Omental fat pad (tissue), 3 donors: ENCODE measurements at regions not wholly inside any gene's neighbourhood (a gene's known extent, or its start where the extent isn't known, plus 50 kb on each side); places are given as distances from the start of the nearest gene placed in this dataset.

Source experiments
- ATAC-seq: fragments of 150-250 bp; one replicate; pipeline ENCODE4 v1.9.1; 2016; ENCODE audit warnings: mild to moderate bottlenecking, moderate library complexity; ENCODE audit not compliant: low FRiP score
- DNase-seq: peaks from one replicate; pipeline ENCODE4 v3.0.0-alpha.2; 2019; ENCODE audit warnings: low spot score
- TF ChIP-seq, protein P1 (sequence below), 3 donors: fragments of 450-650 bp; IDR thresholded peaks; one replicate each; pipeline ENCODE4 v1.5.1; 2016 to 2017; ENCODE audit warnings: antibody characterized with exemption in 3 of 3, mild to moderate bottlenecking in 3 of 3, moderate library complexity in 2 of 3

DNA sequence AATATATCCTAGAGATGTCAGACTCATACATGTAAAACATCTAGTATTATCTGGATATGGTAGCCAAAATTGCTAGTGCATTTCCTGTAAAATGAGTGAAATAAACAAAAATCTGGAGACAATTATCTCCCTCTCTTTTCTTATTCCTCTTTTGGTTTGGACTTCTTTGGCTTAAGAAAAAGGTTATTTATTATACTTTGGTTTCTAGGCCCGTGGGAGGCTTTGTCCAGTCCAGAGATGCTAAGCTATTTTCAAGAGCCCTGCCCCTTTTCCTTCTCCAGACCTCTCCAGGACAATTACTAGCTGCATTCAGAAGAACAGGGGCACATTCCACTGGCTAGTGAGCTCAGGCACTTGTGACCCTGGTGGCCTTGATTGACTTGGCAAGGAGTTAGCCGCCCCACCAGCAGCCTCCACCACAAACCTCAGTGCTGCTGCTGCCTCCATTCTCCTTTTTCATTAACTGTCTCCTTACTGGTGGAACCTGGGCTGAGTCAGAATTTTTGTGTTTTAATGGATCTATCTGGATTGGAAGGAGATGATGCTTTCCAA is 747.3 kb upstream of the TENM4 start:
- TF ChIP-seq, protein P1, sequence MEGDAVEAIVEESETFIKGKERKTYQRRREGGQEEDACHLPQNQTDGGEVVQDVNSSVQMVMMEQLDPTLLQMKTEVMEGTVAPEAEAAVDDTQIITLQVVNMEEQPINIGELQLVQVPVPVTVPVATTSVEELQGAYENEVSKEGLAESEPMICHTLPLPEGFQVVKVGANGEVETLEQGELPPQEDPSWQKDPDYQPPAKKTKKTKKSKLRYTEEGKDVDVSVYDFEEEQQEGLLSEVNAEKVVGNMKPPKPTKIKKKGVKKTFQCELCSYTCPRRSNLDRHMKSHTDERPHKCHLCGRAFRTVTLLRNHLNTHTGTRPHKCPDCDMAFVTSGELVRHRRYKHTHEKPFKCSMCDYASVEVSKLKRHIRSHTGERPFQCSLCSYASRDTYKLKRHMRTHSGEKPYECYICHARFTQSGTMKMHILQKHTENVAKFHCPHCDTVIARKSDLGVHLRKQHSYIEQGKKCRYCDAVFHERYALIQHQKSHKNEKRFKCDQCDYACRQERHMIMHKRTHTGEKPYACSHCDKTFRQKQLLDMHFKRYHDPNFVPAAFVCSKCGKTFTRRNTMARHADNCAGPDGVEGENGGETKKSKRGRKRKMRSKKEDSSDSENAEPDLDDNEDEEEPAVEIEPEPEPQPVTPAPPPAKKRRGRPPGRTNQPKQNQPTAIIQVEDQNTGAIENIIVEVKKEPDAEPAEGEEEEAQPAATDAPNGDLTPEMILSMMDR (IDR thresholded peaks at IDR 0.05) = no peak
- ATAC-seq (no peak), DNase-seq (no peak)

DNA sequence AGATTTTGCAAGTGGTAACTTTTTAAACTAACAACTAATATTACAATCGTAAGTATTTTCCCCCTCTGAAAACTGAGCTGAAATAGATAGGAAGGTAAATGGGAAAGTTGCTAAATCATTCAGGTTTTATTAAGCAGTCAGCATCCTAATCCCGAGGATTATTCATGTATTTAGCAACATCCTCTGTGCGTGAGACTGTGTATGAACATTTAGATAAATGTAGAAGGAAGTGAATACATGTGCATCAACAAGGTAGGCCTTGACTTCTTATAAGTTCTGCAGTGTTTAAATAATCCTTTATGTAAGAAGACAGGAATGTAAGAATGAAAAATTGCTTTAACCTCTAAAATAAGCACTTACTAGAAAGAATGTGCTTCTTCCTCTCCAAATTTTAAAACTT is 745.9 kb upstream of the TENM4 start:
- TF ChIP-seq, protein P1 (IDR thresholded peaks at IDR 0.05) = no peak
- no peak for ATAC-seq
- no peak for DNase-seq

DNA sequence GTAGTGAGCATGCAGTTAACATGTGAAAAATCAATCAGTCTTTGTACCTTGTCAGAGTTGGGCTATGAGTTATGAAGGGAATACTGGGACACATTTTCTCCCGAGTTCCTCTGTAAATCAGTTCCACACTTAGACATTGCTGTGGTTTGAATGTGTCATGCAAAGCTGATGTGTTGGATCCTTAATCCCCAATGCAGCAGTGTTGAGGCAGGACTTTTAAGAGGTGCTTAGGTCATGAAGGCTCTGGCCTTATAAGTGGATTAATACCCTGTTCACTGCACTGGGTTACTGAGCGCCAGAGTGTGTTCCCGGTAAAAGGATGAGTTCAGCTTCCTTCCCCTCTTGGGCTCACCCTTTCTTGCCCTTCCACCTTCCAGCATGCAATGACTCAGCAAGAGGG is 742.1 kb upstream of the TENM4 start:
- TF ChIP-seq, protein P1 (IDR thresholded peaks at IDR 0.05) = no peak
- no peak for ATAC-seq
- DNase-seq = no peak

DNA sequence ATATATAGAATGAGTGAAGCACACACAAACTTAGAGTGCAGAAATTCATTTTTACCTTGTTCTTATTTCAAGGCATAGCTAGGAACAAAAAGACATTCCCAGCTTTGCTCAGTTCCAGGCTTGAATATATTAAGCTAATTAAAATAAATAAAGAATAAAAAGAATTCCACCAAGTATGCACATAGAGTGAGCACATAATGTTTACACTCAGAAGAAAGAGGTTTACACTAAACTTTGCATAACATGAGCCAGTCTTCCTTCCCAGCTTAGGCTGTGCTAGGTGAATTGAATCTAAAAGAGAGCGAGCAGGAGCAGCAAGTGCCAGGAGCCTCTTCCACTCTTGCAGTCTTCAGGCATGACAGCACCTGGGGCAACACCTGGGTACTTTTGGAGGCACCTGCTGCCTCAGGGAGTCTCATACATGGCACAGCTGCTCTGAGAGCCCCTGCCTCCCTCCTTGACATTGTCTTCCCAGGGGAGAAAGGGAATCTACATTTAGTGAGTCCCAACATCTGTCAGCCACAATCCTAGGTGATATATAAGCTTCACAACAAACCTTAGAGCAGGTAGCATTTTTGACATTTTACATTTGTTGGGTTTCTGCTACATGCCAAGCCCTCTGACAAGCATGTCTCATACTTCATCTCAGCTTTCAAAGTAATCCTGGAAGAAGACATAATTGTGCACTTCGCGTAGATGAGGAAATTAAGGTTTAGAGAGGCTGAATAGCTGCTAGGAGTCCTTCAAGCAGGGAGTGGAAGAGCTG is 732.7 kb upstream of the TENM4 start:
- no peak for ATAC-seq
- DNase-seq = no peak
- TF ChIP-seq, protein P1 (IDR thresholded peaks at IDR 0.05) = no peak

DNA sequence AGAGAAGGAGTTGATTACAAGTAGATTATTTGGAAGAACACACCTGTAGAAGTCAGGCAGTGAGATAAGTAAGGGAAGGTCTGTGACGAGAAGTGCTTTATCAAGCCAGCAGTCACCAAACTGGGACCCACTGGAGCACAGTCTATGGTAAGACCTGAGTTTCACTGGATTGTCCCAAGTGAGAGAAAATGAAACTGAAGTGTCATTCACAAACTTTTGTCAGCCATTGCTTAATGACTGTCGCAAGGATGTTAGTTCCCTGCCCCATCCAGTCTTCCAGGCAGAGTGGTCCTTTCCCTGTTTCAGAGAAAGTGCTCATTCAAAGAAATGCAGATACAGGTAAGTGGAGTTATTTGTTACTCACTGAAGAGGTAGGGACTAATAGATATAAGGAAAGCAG is 728.0 kb upstream of the TENM4 start:
- TF ChIP-seq, protein P1 (IDR thresholded peaks at IDR 0.05) = no peak
- ATAC-seq (no peak), DNase-seq (no peak)

DNA sequence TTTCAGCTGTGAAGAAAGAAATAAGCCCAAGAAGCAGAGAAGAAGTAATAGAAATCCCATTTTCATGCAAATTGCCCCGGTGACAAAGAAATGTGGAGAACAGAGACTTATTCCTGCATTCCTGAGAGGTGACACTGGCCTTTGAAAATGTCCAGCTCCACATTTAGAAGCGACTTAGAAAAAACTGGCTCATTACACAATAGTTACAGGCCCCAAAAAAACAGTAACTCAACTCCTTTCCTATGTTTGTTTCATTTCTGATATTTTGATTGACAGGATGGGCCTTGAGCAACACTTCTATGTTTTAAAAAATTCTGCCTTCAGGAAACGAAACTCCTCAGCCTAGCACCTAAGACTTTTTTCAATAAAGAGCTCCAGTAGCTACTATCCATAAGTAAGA is 726.9 kb upstream of the TENM4 start:
- TF ChIP-seq, protein P1 (IDR thresholded peaks at IDR 0.05) = no peak
- ATAC-seq = no peak
- DNase-seq = no peak

DNA sequence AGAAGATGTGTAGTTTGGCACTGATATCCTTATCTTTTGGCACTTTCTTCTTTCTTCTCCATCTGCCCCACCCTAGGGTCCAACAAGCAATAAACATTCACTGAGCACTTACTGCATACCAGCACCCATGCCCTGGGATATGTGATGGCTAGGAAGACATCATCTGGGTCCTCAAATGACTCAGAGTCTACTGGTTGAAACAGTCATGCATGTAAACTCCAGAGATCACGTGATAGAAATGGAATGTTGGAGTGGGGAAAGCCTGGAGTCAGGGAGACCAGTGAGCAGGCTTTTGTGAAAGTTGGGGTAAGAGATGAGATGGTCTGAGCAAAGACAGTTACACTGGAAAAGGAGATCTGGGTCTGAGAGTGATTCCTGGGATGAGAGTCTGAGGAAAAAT is 724.9 kb upstream of the TENM4 start:
- DNase-seq = no peak
- no peak for ATAC-seq

More for the DNA sequence above, 724.9 kb upstream of the TENM4 start:
- TF ChIP-seq, protein P1 (IDR thresholded peaks at IDR 0.05) = no peak
